H1 (cell line): ENCODE measurements at regions not wholly inside any gene's neighbourhood (a gene's known extent, or its start where the extent isn't known, plus 50 kb on each side); places are given as distances from the start of the nearest gene placed in this dataset.

Experiments
- BCL11A ChIP-seq, 2 experiments: IDR thresholded peaks; one replicate each; pipeline ENCODE4 v1.6.1; 2011; ENCODE audit warnings: low read depth in 2 of 2, low read length in 2 of 2, mild to moderate bottlenecking in 2 of 2
- CHD7 ChIP-seq: fragments of 300-600 bp; sonication (generic); IDR thresholded peaks from 2 replicates; pipeline ENCODE4 v1.7.1; 2012; ENCODE audit warnings: low read length, moderate library complexity, mild to moderate bottlenecking, inconsistent platforms; ENCODE audit not compliant: insufficient replicate concordance
- EGR1 ChIP-seq: IDR thresholded peaks from 2 replicates; pipeline ENCODE4 v1.6.1; 2011; ENCODE audit warnings: low read depth, low read length, borderline replicate concordance
- EZH2 ChIP-seq: fragments of 200-600 bp; sonication (generic); IDR thresholded peaks from 2 replicates; pipeline ENCODE4 v1.7.1; 2012; ENCODE audit warnings: low read depth, mild to moderate bottlenecking, moderate library complexity, low read length, inconsistent platforms; ENCODE audit not compliant: severe bottlenecking
- FOSL1 ChIP-seq: IDR thresholded peaks from 2 replicates; pipeline ENCODE4 v1.6.1; 2011; ENCODE audit warnings: mild to moderate bottlenecking, low read depth, low read length, moderate library complexity; ENCODE audit not compliant: insufficient read depth
- GABPA ChIP-seq: IDR thresholded peaks from 2 replicates; pipeline ENCODE4 v1.6.1; 2011; ENCODE audit warnings: mild to moderate bottlenecking, low read length, moderate library complexity, borderline replicate concordance; ENCODE audit not compliant: insufficient read depth
- JUN ChIP-seq: IDR thresholded peaks from 2 replicates; pipeline ENCODE4 v1.6.1; 2011; ENCODE audit warnings: low read depth, mild to moderate bottlenecking, improper control_type of control experiment, low read length
- KDM4A ChIP-seq: IDR thresholded peaks from one replicate; pipeline ENCODE4 v1.7.1; 2012; ENCODE audit warnings: low read depth, mild to moderate bottlenecking, moderate library complexity, low read length, inconsistent platforms; ENCODE audit not compliant: severe bottlenecking
- RBBP5 ChIP-seq: IDR thresholded peaks from 2 replicates; pipeline ENCODE4 v1.7.1; 2012; ENCODE audit warnings: low read depth, mild to moderate bottlenecking, inconsistent platforms, low read length, moderate library complexity, borderline replicate concordance
- RXRA ChIP-seq: IDR thresholded peaks from 2 replicates; pipeline ENCODE4 v1.6.1; 2011; ENCODE audit warnings: low read depth, mild to moderate bottlenecking, low read length, moderate library complexity; ENCODE audit not compliant: insufficient read depth
- YY1 ChIP-seq: IDR thresholded peaks from 2 replicates; pipeline ENCODE4 v1.6.1; 2011; ENCODE audit warnings: low read depth, mild to moderate bottlenecking, low read length
- TF ChIP-seq, protein P1 (sequence below): IDR thresholded peaks from 2 replicates; pipeline ENCODE4 v1.6.1; 2012; ENCODE audit warnings: inconsistent platforms

DNA sequence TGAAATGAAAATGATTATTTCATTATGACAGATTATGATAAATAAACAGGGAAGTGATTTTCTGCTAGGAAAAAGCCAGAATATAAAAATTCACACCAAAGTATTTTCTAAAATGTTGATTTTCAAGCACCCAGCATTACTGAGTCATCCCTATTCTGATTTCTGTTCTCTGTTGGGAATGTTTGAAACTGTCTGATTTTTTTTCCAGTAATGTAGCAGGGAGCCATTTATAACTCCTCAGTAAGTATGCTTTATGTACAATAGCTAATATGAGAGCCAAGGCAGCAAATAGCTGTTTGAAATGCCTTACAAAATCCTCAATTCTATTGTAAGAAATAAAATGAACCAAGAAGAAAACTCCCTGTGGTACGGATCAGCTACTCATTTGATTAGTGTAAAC is 471.7 kb upstream of the TYRP1 start (continued):
- TF ChIP-seq CHD7 = no peak
- TF ChIP-seq, protein P1, sequence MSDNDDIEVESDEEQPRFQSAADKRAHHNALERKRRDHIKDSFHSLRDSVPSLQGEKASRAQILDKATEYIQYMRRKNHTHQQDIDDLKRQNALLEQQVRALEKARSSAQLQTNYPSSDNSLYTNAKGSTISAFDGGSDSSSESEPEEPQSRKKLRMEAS = no peak
- TF ChIP-seq EGR1 = no peak
- TF ChIP-seq YY1 = no peak
- TF ChIP-seq GABPA = no peak
- TF ChIP-seq RXRA = no peak
- TF ChIP-seq JUN = no peak
- TF ChIP-seq RBBP5 = no peak
- TF ChIP-seq EZH2 = no peak
- TF ChIP-seq KDM4A = no peak
- TF ChIP-seq BCL11A (IDR thresholded peaks at IDR 0.05; ENCODE audit: low read depth in 2 of 2, low read length in 2 of 2) = no peak
- TF ChIP-seq FOSL1 = no peak
